ENCODE measurements at regions not wholly inside any gene's neighbourhood (a gene's known extent, or its start where the extent isn't known, plus 50 kb on each side); places are given as distances from the start of the nearest gene placed in this dataset.

- Histone ChIP-seq H3K27me3 (ENCODE audit: insufficient read depth) (no peaks in the 10 kb centered on the region), H3K36me3 (replicated peaks in 1 of 2; ENCODE audit: control insufficient read depth in 1 of 2, insufficient read depth in 2 of 2, low read length in 1 of 2) (no peaks in the 10 kb centered on the region), H3K27ac (ENCODE audit: low read depth in 2 of 2, low read length in 1 of 2) (peak overlapping the region in 1 of 2 experiments; percentile 68; a peak in 1 of 4 replicates), H2AFZ (ENCODE audit: low read depth) (no peak overlapping the region), H3K4me1 (ENCODE audit: control insufficient read depth in 1 of 2, insufficient read depth in 2 of 2, low read depth in 1 of 2, low read length in 1 of 2) (no peaks in the 10 kb centered on the region; a peak in 1 of 4 replicates), H3K9me2 (no peaks in the 10 kb centered on the region), H3K4me3 (ENCODE audit: low read depth in 2 of 2, low read length in 1 of 2) (no peak overlapping the region), H3K9ac (no peak overlapping the region), H3K9me3 (no peaks in the 10 kb centered on the region), H3K79me2 (ENCODE audit: insufficient read depth) (no peaks in the 10 kb centered on the region), H4K20me1 (ENCODE audit: insufficient read depth) (no peaks in the 10 kb centered on the region), H3F3A (replicated peaks; ENCODE audit: insufficient read depth) (peaks cover 6% of the 10 kb centered on the region), H3K4me2 (no peak overlapping the region)
- POLR2A ChIA-PET = no interaction called here
- CTCF ChIA-PET = no interaction called here
- TF ChIP-seq EZH2phosphoT487 (IDR thresholded peaks at IDR 0.05; ENCODE audit: borderline replicate concordance, low read depth) = no peak
- 50% methylated on average over 3 of the region's 3 CpGs for WGBS (ENCODE audit: low lambda C conversion rate)
- DNase-seq = no peak
These were observed 375.7 kb upstream of the TUSC1 start for GRCh38 chr9:26053954-26054353.

- H4K20me1 ChIP-seq (ENCODE audit: insufficient read depth) = no peaks in the 10 kb centered on the region
- POLR2A ChIA-PET = no interaction called here
- H3K4me1 ChIP-seq (ENCODE audit: control insufficient read depth in 1 of 2, insufficient read depth in 2 of 2, low read depth in 1 of 2, low read length in 1 of 2) = no peaks in the 10 kb centered on the region
- no peak overlapping the region for H3K4me3 ChIP-seq (ENCODE audit: low read depth in 2 of 2, low read length in 1 of 2)
- no peak for DNase-seq
- H3K4me2 ChIP-seq = no peak overlapping the region
- H2AFZ ChIP-seq (ENCODE audit: low read depth) = no peak overlapping the region
- H3K9me2 ChIP-seq = no peaks in the 10 kb centered on the region
- CTCF ChIA-PET = interaction anchor here (0.8 to 1.6 kb wide), 2 partner anchors 23 to 283 kb away, joined by 3 read pairs; no protein-coding TSS in a partner anchor
- 94% methylated on average over 1 of the region's 1 CpG for WGBS (ENCODE audit: low lambda C conversion rate)
- H3K27me3 ChIP-seq (ENCODE audit: insufficient read depth) = no peaks in the 10 kb centered on the region
- H3K36me3 ChIP-seq (replicated peaks in 1 of 2; ENCODE audit: control insufficient read depth in 1 of 2, insufficient read depth in 2 of 2, low read length in 1 of 2) = no peaks in the 10 kb centered on the region
- TF ChIP-seq MAX (IDR thresholded peaks at IDR 0.05; ENCODE audit: low read depth) (no peak), ZBTB33 (IDR thresholded peaks at IDR 0.05; ENCODE audit: borderline replicate concordance, low read depth) (no peak)
- H3F3A ChIP-seq (replicated peaks; ENCODE audit: insufficient read depth) = no peaks in the 10 kb centered on the region
- no peak overlapping the region for H3K27ac ChIP-seq (ENCODE audit: low read depth in 2 of 2, low read length in 1 of 2)
- H3K9ac ChIP-seq = no peak overlapping the region
- peaks cover 15% of the 10 kb centered on the region; the same call in 1 of the 2 replicates for H3K9me3 ChIP-seq
- no peaks in the 10 kb centered on the region for H3K79me2 ChIP-seq (ENCODE audit: insufficient read depth)
These were observed 365.2 kb upstream of the TUSC1 start for GRCh38 chr9:26043431-26043830.

GRCh38 chr9:26034786-26035185 lies 356.5 kb upstream of the TUSC1 start:
- H3F3A ChIP-seq (replicated peaks; ENCODE audit: insufficient read depth) = no peaks in the 10 kb centered on the region
- H3K9me2 ChIP-seq = no peaks in the 10 kb centered on the region
- ChIA-PET POLR2A (no interaction called here), CTCF (no interaction called here)
- H3K27ac ChIP-seq (ENCODE audit: low read depth in 2 of 2, low read length in 1 of 2) = no peak overlapping the region
- no peaks in the 10 kb centered on the region for H3K36me3 ChIP-seq (replicated peaks in 1 of 2; ENCODE audit: control insufficient read depth in 1 of 2, insufficient read depth in 2 of 2, low read length in 1 of 2)
- H3K4me3 ChIP-seq (ENCODE audit: low read depth in 2 of 2, low read length in 1 of 2) = no peak overlapping the region
- no peaks in the 10 kb centered on the region for H4K20me1 ChIP-seq (ENCODE audit: insufficient read depth)
- TF ChIP-seq NFIC (IDR thresholded peaks at IDR 0.05; ENCODE audit: borderline replicate concordance) (no peak), FOXJ3 (CRISPR knock-in tag; IDR thresholded peaks at IDR 0.05) (no peak), FOSL2 (IDR thresholded peaks at IDR 0.05; ENCODE audit: borderline replicate concordance, low read depth) (no peak), USF2 (IDR thresholded peaks at IDR 0.05; ENCODE audit: borderline replicate concordance, low read depth, low read length) (no peak), CTCF (IDR thresholded peaks at IDR 0.05) (no peak), CHD2 (IDR thresholded peaks at IDR 0.05; ENCODE audit: low read length, partially characterized antibody) (no peak), NRF1 (IDR thresholded peaks at IDR 0.05; ENCODE audit: low read depth, low read length) (no peak), RAD21 (IDR thresholded peaks at IDR 0.05; ENCODE audit: low read length) (no peak), TAF1 (IDR thresholded peaks at IDR 0.05; ENCODE audit: borderline replicate concordance, low read depth, low read length) (no peak), GABPA (IDR thresholded peaks at IDR 0.05; ENCODE audit: low read depth) (no peak)
- WGBS (ENCODE audit: low lambda C conversion rate) = 87% methylated on average over 6 of the region's 6 CpGs
- H3K4me2 ChIP-seq = no peak overlapping the region
- H3K79me2 ChIP-seq (ENCODE audit: insufficient read depth) = no peaks in the 10 kb centered on the region
- H3K4me1 ChIP-seq (ENCODE audit: control insufficient read depth in 1 of 2, insufficient read depth in 2 of 2, low read depth in 1 of 2, low read length in 1 of 2) = no peaks in the 10 kb centered on the region
- no peak for DNase-seq
- H2AFZ ChIP-seq (ENCODE audit: low read depth) = no peak overlapping the region
- H3K9ac ChIP-seq = no peak overlapping the region
- H3K27me3 ChIP-seq (ENCODE audit: insufficient read depth) = no peaks in the 10 kb centered on the region
- H3K9me3 ChIP-seq = peaks cover 10% of the 10 kb centered on the region; the same call in 1 of the 2 replicates

Measured in SK-N-SH (cell line).